CD4-positive, alpha-beta T cell treated with Interleukin-4 for 1 hour (primary cell): ENCODE measurements at regions not wholly inside any gene's neighbourhood (a gene's known extent, or its start where the extent isn't known, plus 50 kb on each side); places are given as distances from the start of the nearest gene placed in this dataset.
"Not testable (repeated sequence)": the region's sequence is repeated elsewhere in the genome, so short reads cannot be mapped to it uniquely, and the experiment has no call there.

Source experiments
- DNase-seq, 2 donors: peaks; one replicate each; pipeline ENCODE4 v3.0.0-alpha.2; 2020 to 2022

DNA sequence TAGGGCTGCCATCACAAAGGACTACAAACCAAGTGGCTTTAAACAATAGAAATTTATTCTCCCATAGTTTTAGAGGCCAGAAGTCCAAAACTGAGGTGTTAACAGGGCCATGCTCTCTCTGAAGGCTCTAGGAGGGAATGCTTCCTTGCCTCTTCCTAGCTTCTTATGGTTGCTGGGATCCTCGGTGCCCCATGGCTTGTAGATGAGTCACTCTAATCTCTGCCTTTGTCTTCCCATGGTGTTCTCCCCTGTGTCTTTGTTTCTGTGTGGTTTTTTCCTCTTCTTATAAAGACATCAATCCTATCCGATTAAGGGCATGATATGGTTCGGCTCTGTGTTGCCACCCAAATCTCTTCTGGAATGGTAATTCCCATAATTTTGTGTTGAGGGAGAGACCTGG lies 178.8 kb upstream of the NREP start:
- DNase-seq: no peak

DNA sequence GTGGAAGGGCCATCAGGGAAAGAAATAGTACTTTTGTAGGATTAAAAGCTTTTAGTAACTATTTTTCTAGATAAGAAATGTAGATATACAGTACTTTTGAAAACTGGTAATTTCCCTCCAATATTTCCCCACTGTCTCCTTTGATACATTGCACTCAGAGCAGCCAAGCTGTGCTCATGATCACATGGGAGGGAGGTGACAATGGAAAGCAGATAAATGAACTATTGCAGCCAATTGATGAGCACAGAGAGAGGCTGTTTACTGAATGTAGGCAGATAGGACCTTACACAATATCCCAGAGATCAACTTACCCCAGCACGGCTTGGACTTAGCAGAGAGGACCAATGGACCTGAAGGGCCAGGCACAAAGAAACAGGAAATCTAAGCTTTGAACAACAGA lies 178.0 kb upstream of the NREP start:
- DNase-seq: no peak

DNA sequence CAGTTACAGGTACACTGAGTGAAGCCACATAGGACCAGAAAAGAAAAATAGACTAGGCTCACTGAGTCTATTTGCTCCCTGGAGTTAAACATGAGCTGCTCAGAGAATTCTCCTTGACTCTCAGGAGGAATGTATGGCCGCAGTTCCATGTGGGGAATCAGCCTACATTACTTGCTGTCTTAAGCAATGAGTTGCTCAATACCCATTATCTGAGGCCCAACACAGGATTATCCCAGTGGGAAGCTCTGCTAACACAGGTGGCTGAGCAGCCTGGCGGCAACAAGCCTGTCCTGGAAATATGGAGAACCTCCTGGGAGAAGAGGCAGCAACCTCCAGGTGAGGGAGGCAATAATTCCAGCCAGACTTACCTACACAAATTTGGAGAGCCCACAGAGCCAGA lies 177.5 kb upstream of the NREP start:
- no peak for DNase-seq

DNA sequence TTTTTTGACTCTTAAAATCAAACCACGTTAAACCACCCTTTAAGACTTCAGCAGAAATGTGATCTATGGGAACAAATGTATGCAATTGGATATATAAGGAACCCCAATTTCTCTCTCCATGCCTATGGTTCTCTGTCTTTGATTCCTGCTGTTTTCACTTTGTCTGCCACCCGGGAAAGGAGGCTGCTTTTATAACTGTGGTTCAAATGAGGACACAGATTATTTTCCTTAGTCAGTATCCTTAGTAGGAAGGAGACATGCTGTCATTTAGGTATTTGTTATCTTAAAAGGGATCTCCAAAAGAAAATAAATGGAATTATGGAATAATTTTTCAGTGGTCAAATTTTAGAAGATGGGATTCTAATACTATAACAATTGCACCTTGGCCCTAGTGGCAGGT lies 176.1 kb upstream of the NREP start:
- no peak for DNase-seq

DNA sequence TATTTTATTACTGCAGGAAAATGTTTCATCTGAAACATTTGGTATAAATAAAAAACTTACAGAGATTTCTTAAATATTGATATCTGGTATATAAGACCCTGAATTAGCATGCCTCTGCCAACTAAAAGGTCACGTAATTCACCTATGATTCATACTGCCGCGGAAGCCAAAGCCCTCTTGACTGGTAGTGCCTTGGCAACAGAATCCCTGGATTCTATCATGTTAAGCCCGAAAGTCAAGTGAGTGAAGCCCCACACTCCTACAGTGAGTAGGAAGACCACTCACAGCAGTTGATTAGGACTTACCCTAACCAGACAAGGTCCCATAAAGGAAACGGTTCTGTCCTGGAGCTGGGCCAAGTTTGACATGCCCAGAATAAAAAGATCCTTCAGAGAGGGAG lies 175.6 kb upstream of the NREP start:
- DNase-seq: no peak

DNA sequence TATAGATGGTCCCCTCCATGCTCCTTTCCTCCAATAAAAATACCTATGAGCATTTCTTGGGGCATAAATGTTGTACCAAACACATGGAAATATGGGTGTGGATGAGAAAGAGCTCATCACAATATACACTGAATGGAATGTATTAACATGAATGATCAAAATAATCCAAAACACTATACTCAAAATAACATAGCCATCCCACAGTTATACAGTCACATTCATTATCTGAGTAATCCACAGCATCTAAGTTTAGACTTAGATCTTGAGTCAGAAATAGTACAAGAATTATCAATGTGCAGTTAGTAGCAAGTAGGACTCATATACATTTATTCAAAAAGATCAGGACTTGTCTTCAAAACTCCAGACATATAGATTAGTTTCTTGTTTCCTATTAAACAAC lies 175.2 kb upstream of the NREP start:
- DNase-seq: no peak

DNA sequence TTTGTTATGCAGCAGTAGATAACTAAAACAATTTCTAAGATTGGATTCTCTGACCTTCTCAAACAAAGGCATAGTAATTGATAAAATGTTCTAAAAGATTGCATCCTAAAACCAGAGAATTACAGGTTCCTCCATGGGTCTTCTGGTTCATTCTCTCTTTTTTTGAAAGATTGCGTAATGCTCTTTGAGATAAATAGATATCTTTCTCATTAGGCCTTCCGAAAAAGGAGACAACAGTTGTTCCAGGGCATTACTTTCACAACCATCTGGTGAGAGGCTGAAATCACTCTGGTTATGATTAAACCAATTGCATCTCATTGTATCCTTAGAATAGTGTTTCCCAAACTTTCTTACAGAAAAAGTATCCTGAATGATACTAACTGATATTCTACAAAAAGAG lies 174.7 kb upstream of the NREP start:
- no peak for DNase-seq

DNA sequence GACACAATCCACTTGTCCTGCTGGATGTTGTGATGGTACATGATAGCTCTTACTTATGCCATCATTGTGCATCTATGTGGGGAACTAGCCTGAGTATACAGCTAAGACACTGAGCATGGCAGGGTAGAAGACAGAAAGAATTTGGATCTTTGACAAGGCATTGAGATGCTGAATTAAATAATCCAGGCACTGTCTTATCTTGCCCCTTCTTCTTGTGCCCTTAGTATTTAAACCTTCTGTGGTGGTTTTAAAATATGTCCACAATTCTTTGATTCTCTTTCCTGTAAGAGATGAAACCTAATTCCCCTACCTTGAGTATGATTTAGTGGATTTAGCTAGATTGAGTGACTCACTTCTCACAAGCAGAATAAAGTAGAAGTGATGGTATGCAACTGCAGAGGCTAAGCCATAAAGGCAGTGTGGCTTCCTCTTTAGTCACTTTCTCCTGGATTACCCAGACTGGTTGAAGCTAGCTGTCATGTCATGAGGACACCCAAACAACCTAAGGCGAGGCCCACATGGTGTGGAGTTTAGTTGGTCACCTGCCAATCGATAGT lies 174.0 kb upstream of the NREP start:
- DNase-seq: peak in 1 of 2 donors; percentile 36

DNA sequence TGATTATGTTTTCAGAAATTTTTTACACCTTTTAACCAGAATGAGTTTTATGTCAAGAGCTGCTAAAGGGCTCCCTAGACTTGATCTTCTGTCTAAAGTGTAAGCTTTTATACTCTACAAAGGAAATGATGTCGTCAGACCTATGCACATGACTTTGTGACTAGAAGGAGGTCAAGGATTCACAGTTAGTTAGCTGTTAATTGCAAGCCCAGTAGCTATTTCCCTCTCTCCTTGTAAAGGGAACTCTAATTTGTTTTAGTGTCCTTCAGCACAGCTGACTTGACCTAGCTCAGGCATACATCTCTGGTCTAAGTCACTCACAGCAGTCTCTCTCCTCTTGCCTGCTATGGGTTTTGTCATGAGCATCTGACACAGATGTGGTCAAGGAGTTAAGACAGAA lies 173.5 kb upstream of the NREP start:
- DNase-seq: no peak

DNA sequence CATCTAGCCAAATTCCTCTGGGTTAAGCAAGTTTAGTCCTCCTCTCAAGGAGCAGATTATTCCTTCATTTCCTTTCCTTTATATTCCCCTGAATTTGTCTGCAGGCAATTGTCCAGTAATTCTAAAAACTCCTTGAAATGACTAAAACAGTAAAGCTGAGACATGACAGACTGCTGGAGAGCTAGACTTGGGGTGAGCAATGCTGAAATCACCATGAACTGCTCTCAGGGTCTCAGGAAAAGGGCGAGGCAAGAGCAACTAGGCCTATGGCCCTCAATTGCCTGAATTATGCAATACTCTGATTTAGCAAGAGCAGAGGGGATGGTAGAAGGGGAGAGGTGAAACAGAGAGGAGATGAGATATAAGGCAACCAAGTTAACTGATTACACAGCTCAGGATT lies 172.9 kb upstream of the NREP start:
- no peak for DNase-seq

DNA sequence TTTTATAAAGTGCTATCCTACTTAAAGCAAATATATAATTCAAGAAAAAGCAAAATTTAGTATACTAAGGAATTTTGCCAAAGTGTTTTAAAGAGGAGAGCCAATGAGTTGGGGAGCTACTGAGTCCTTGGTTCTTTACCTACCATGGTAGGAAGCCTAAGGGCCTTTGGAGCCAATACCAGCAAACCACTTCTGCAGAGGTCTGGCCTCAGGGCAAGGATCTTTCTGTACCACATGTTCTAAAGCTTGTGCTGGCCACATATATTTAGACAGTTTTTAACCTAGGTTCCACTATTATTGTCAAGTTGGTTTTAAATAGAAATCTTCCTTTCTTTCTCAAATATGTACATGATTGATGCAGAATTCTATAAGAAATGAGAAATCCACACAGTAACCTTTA lies 172.3 kb upstream of the NREP start:
- no peak for DNase-seq

DNA sequence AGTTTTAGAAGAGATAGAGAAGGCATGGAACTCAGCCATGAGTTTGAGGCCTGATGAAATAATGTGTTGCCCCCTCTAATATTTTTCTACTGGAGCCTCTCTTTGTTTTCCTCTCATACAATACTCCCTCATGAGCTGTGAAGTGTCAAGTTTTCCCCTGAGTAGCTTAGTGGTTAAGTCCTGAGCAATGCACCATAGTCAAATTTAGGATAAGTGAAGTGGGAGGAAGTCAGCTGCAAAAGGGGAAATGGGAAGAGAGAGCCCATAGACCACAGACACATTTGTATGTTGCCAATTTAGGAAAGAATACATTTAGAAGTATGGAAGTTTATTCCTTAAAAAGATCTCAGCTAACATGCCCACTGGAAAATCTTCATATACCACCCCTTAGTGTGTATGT lies 171.5 kb upstream of the NREP start:
- no peak for DNase-seq

DNA sequence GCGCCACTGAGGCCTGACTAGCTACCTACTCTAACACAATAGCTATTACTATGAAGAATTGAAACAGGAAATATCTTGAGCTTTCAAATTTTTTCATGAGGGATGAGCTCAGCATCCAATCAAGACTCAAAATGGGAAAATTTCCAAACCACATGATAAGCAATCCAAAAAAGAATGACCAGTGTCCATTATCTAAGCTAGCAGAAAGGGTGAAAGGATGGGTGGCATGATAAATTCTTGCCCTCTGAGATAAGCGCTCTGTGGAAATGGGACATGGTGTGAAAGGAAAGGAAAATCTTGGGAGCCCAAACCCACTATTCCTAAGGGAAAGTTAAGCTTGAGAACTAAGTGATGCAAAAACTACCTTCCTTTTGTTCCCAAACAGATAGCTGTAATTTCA lies 170.2 kb upstream of the NREP start:
- no peak for DNase-seq

DNA sequence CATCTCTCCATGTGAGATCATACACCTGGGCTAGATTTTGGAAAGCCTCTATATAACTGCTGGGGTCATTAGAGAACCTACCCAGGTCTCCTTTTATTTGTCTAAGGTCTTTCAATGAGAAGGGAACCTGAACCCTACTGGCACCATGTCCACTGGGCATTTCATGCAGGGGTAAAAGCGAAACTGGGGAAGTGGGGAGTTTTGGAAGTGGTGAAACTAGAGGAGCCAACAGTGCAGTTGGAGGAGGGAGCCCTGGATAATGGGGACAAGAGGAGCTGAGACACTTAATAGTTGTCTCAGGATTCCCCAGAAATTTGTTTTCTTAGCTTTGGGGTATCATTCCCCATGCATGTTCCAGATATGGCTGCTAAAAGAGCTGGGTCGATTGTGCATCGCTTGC lies 169.0 kb upstream of the NREP start:
- no peak for DNase-seq

DNA sequence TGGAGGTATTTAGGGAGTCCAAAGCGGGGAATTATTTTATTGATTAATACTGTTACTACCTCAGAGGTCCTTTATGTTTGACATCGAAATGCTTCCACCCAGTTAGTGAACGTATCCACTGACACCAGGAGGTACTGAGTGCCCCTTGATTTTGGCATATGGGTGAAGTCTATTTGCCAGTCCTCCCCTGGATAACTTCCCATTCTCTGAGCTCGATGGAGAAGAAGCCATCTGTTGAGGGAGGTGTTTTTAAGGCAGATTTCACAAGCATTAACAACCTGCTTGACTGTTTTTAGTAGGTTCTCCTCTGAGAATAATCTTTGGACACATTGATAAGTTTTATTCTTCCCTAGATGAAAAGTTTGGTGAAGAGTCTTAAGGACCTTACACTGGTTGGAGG lies 165.3 kb upstream of the NREP start:
- DNase-seq: no peak

DNA sequence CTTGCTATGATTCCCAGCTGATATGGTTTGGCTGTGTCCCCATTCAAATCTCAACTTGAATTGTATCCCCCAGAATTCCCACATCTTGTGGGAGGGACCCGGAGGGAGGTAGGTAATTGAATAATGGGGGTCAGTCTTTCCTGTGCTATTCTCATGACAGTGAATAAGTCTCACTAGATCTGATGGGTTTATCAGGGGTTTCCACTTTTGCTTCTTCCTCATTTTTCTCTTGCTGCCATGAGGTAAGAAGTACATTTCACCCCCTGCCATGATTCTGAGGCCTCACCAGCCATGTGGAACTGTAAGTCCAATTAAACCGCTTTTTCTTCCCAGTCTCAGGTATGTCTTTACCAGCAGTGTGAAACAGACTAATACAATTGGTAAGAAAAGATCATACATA lies 164.7 kb upstream of the NREP start:
- not testable (repeated sequence) for DNase-seq

DNA sequence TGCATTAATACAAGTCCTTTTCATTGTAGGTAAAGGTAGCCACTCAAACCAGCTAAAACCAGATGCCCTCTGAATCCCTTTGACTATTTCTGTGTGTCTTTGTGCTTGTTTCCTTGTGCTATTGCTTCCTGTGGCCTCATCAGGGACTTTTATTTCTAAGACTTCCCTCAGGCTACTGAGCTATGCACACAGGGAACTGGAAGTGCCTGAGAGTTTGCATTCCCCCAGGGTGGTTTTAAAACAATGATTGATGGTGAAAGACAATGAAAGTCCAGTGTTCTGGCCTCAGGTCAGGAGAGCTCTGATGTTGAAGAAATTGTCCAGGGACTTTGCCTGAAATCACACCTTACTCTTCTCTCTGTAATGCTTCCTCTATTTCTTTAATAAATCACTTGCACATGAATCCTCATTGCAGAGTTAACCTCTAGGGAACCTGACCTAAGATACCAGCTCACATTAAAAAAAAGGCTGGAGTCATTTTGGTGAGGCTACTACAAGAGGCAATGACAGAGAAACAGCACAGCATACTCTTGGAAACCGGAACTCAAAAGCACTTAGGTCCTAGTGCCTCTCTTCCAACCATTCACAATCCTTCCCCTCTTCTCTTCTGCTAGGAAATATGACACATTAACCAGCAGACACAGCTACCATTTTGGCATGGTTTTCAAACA lies 158.1 kb upstream of the NREP start:
- DNase-seq: no peak

DNA sequence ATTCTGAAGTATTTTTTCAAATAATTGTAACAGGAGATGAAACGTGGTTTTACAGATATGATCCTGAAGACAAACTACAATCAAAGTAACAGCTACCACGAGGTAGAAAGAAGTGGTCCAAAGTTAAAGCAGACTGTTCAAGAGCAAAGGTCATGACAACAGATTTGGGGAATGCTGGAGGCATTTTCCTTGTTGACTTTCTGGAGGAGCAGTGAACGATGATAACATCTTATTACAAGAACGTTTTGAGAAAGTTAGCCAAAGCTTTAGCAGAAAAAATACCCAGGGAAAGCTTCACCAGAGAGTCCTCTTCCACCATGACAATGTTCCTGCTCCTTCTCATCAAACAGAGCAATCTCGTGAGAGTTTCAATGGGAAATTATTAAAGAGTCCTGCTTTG lies 145.4 kb upstream of the NREP start:
- no peak for DNase-seq

DNA sequence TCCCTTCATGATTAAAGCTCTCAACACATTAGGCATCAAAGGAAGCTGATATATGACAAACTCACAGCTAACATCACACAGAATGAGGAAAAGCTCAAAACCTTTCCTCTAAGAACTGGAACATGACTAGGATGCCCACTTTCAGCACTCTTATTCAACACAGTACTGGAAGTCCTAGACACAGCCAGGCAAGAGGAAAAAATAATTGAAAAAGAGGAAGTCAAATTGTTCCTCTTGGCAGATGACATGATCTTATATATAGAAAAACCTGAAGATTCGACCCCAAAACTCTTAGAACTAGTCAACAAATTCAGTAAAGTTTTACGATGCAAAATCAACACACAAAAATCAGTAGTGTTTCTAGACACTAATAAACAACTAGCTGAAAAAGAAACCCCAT lies 144.3 kb upstream of the NREP start:
- no peak for DNase-seq

DNA sequence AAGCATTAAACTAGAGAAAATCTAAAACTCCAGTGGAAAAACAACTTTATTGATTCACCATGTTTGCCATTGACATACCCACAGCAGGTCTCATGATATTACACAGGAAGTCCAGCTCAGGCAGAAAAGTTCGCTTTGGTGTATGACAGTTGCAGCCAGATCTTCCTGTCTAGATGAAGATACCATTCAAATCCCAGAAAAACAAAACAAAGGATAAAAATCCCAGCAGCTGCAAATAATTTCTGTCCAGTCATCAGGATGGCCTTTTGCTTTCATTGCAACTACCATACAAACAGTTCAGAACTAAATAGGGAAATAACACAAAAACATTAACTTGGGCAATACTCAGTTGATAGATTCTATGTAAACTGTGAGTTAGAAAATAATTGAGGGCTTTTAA lies 136.0 kb upstream of the NREP start:
- DNase-seq: no peak

DNA sequence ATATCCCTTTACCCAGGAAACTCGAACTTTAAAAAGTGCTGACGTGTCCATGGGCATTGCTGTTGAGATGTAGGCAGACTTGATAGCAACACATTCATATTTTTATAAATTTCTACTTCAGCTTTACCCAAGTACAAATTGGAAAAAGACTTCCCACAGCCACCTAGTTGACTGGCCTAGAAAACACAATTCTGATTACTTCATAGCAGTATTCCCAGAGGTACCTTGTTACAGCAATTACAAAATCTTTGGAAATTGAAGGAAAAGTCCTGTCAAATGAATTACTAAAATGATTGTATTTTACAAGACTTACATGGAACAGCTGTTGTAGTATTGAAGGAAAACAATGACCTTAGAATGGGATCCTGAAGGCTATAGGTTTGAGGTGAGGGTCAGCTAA lies 130.7 kb upstream of the NREP start:
- DNase-seq: no peak

DNA sequence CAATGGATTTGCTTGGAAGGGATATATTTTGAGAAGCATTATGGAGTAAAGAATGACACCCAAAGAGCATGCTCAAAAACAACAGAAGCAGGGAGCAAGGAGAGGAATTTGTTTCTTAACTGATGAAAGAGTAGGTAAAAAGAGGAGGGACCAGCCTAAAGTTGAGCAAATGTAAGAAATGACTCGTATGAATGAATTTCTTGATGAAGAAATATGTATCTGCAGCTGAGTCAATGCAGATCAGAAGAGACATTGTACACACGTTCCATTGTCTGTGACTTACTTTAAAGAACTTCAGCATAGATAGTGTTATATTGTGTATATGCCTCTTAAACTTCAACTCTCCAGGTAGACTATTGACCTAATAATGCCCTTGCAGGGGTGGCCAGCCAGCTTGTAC lies 112.7 kb upstream of the NREP start:
- DNase-seq: no peak

DNA sequence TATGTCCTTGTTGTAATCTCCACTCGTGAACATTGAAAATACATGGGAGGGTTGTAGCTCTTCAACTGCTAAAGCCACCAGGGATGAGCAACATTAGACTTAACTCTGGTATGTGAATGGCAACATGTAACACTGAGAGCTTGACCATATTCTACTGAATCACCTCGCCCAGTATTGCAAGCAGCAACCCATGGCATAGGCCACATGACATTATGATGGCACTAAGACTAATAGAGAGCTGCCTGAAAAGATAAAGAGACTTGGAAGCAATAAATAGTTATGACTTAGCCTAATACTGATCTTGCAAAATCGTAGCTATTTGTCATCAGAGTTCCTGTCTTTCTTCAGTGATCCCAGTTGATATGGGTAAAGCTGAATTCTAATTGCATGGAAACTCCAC lies 108.4 kb upstream of the NREP start:
- no peak for DNase-seq

DNA sequence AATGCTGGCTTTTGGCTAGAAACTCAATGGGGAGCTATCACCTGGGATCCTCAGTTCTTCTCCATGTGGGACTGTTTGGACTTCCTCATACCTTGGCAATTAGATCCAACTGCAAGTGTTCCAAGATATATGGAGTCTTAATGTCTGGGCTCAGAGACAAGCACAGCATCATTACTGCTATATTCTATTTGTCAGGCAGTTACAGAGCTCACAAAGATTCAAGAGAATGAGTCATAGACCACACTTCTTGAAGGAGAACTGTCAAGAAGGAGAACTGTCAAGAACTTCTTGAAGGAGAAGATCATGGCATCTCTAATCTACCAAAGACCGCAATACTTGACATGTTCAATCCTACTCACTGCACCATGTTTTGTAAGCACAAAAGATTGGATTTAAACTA lies 106.8 kb upstream of the NREP start:
- DNase-seq: no peak

DNA sequence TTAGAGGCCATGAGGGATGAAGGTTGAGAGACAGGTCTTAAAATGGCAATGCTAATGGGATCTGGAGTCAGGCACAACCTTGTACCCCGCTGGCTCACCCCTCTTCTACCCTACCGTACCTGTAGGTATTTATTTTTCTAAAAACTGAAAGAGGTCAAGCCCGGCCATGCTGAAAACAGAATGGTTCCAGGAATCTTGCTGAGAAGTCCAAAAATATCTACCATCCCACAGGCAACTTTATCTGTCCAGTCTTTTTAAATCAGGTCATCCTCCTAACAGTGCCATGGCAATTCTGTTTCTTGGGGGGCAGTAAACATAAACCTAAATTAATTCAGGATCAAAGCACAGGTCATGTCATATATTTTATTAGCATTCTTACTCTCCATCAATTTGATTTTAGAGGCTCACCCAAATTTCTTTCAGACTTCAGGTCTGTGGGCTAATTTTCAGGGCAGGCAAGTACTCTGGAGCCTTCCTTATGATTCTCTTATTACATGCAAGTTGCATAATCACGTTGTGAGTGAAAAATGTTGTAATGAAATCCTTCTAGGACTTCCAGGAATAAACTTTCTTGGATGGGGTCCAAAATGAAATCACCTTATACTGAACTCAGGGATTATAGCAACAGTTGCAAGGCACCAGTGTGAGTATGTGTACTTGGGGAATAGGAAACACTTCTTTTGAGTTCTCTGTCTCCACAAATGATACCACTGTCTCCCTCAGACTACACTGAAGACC lies 102.7 kb upstream of the NREP start:
- no peak for DNase-seq
